ENCODE measurements at regions not wholly inside any gene's neighbourhood (a gene's known extent, or its start where the extent isn't known, plus 50 kb on each side); places are given as distances from the start of the nearest gene placed in this dataset.

DNA sequence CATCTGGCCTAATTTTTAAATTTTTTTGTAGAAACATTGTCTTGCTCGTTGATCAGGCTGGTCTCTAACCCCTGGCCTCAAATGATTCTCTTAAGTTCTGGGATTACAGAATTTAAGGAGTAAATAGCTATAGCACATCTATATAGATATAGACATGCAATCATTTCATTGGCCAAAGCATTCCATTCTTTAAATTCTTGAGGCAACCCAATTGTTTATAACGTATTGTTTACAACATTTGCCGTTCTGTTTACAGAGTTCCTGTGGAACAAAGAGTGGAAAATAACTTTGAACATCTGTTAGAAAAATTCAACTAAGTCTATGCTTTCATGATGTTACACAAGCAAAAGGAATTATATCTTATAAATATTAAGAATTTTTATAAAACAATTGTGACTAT is 205.2 kb upstream of the ROBO2 start:
- no peak overlapping the region for H2BK20ac ChIP-seq (ENCODE audit: low read length)
- H3K4ac ChIP-seq (replicated peaks; ENCODE audit: insufficient read length, low read depth, low read length): no peak overlapping the region
- H3K56ac ChIP-seq (replicated peaks; ENCODE audit: insufficient read length, low read depth, low read length): no peak overlapping the region
- H3K9ac ChIP-seq (replicated peaks in 1 of 4; ENCODE audit: extremely low read depth in 1 of 4, low read depth in 3 of 4, low read length in 3 of 4): no peak overlapping the region
- no peaks in the 10 kb centered on the region for H3K27me3 ChIP-seq (replicated peaks in 1 of 4; ENCODE audit: control insufficient read depth in 3 of 4, extremely low read depth in 1 of 4, insufficient read depth in 3 of 4, low read length in 3 of 4)
- no peaks in the 10 kb centered on the region for H3K36me3 ChIP-seq (ENCODE audit: control insufficient read depth in 2 of 4, insufficient read depth in 4 of 4, low read length in 3 of 4)
- no peak overlapping the region for H3K23ac ChIP-seq (ENCODE audit: insufficient read length)
- no peaks in the 10 kb centered on the region for H3K9me3 ChIP-seq (ENCODE audit: insufficient read depth in 2 of 2, low read depth in 1 of 2, low read length in 1 of 2)
- H3K79me2 ChIP-seq (ENCODE audit: control insufficient read depth in 1 of 2, insufficient read depth in 2 of 2, low read length in 2 of 2): no peaks in the 10 kb centered on the region
- H4K5ac ChIP-seq (ENCODE audit: insufficient read length, low read depth, low read length): no peak overlapping the region
- H2BK12ac ChIP-seq (ENCODE audit: low read depth, low read length): no peak overlapping the region
- no peak overlapping the region for H2AK5ac ChIP-seq (ENCODE audit: low read depth, low read length)
- DNase-seq (ENCODE audit: low read depth in 1 of 2, low spot score in 2 of 2): no peak
- no peak overlapping the region for H3K27ac ChIP-seq (ENCODE audit: low read depth, low read length)
- no peak overlapping the region for H3K14ac ChIP-seq (ENCODE audit: insufficient read length)
- no peak overlapping the region for H2BK5ac ChIP-seq (ENCODE audit: low read depth, low read length)
- H4K8ac ChIP-seq (ENCODE audit: extremely low read depth, insufficient read depth, low read length): no peak overlapping the region
- no peaks in the 10 kb centered on the region for H3K79me1 ChIP-seq (ENCODE audit: low read depth, low read length)
- no peak overlapping the region for H4K91ac ChIP-seq (replicated peaks; ENCODE audit: insufficient read length, low read length)
- no peak overlapping the region for H2BK15ac ChIP-seq (ENCODE audit: low read length)
- no peak for TF ChIP-seq TAF1 (IDR thresholded peaks at IDR 0.05; ENCODE audit: low read depth, low read length)
- TF ChIP-seq, protein P1, sequence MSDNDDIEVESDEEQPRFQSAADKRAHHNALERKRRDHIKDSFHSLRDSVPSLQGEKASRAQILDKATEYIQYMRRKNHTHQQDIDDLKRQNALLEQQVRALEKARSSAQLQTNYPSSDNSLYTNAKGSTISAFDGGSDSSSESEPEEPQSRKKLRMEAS (IDR thresholded peaks at IDR 0.05): no peak
- H3K4me3 ChIP-seq (ENCODE audit: extremely low read depth in 1 of 4, insufficient read depth in 2 of 4, low read depth in 3 of 4, low read length in 4 of 4): no peak overlapping the region
- no peaks in the 10 kb centered on the region for H3K4me1 ChIP-seq (replicated peaks in 1 of 4; ENCODE audit: control insufficient read depth in 3 of 4, insufficient read depth in 4 of 4, low read length in 3 of 4)
- no peaks in the 10 kb centered on the region for H4K20me1 ChIP-seq (replicated peaks in 1 of 2; ENCODE audit: control insufficient read depth in 1 of 2, insufficient read depth in 2 of 2, low read length in 2 of 2)
- no peak overlapping the region for H3K4me2 ChIP-seq (ENCODE audit: insufficient read depth in 1 of 2, low read depth in 2 of 2, low read length in 2 of 2)
- ChIA-PET CTCF (ENCODE audit: partially characterized antibody) (no interaction called here), POLR2A (ENCODE audit: partially characterized antibody) (no interaction called here)
- H2AFZ ChIP-seq (ENCODE audit: low read length): no peak overlapping the region
- no peak overlapping the region for H3K18ac ChIP-seq (ENCODE audit: extremely low read depth, low read length)
- H2BK120ac ChIP-seq (replicated peaks; ENCODE audit: low read depth, low read length): no peak overlapping the region
- no peak for FAIRE-seq
- no peaks in the 10 kb centered on the region for H3K23me2 ChIP-seq (ENCODE audit: low read depth, low read length)
- WGBS, 2 experiments (ENCODE audit: extremely low coverage in 1 of 2, insufficient coverage in 1 of 2, insufficient read length in 1 of 2, insufficient replicate concordance in 2 of 2, low coverage in 1 of 2, low lambda C conversion rate in 2 of 2, missing lambda C conversion rate in 1 of 2): 90% methylated on average over 3 of the region's 3 CpGs; no CpG with 5 or more reads in 1 of the 2 experiments

Measured in H1 (cell line).